Spleen (tissue), 7 donors: ENCODE measurements at regions not wholly inside any gene's neighbourhood (a gene's known extent, or its start where the extent isn't known, plus 50 kb on each side); places are given as distances from the start of the nearest gene placed in this dataset.

Experiments
- POLR2A ChIP-seq, 3 donors: fragments of 450-650 bp; IDR thresholded peaks; one replicate each; pipeline ENCODE4 v1.5.1; 2017; ENCODE audit warnings: antibody characterized with exemption in 3 of 3, mild to moderate bottlenecking in 1 of 3
- TF ChIP-seq, protein P1 (sequence below), 11 experiments: fragments of 200-600 bp in 7 of 11; fragments of 450-650 bp in 4 of 11; sonication (generic) in 4 of 11; IDR thresholded peaks in 8 of 11; conservative IDR thresholded peaks in 3 of 11; 1 replicate in 7 of 11; 2 replicates in 4 of 11; pipeline versions ENCODE4 v1.4.0 to v1.8.0; 2016 to 2021; ENCODE audit warnings: antibody characterized with exemption in 11 of 11, inconsistent platforms in 4 of 11, mild to moderate bottlenecking in 1 of 11
- donor health status: DM: no; HTN: no; CAD: no; lungs with moderate emphysema.
- donor health status: DM: no; HTN: no; CAD: no.
- donor health status: DM: no; HTN: no; CAD: no.

- TF ChIP-seq, protein P1, sequence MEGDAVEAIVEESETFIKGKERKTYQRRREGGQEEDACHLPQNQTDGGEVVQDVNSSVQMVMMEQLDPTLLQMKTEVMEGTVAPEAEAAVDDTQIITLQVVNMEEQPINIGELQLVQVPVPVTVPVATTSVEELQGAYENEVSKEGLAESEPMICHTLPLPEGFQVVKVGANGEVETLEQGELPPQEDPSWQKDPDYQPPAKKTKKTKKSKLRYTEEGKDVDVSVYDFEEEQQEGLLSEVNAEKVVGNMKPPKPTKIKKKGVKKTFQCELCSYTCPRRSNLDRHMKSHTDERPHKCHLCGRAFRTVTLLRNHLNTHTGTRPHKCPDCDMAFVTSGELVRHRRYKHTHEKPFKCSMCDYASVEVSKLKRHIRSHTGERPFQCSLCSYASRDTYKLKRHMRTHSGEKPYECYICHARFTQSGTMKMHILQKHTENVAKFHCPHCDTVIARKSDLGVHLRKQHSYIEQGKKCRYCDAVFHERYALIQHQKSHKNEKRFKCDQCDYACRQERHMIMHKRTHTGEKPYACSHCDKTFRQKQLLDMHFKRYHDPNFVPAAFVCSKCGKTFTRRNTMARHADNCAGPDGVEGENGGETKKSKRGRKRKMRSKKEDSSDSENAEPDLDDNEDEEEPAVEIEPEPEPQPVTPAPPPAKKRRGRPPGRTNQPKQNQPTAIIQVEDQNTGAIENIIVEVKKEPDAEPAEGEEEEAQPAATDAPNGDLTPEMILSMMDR (IDR thresholded peaks at IDR 0.05 in 8 of 11, conservative IDR thresholded peaks at IDR 0.05 in 3 of 11): no peak
- TF ChIP-seq POLR2A (IDR thresholded peaks at IDR 0.05): no peak
These were observed 215.9 kb upstream of the HMGA2 start for GRCh38 chr12:65608319-65608916.
